ENCODE measurements at regions not wholly inside any gene's neighbourhood (a gene's known extent, or its start where the extent isn't known, plus 50 kb on each side); places are given as distances from the start of the nearest gene placed in this dataset.
"Not testable (repeated sequence)": the region's sequence is repeated elsewhere in the genome, so short reads cannot be mapped to it uniquely, and the experiment has no call there.

GRCh38 chr12:94905749-94906148 lies 97.7 kb downstream of the NDUFA12 start:
- not testable (repeated sequence) for TF ChIP-seq EZH2 (IDR thresholded peaks at IDR 0.05; ENCODE audit: borderline replicate concordance, insufficient read depth, low read length, poor library complexity, severe bottlenecking); CTCF (IDR thresholded peaks at IDR 0.05; ENCODE audit: poor library complexity, severe bottlenecking); POLR2AphosphoS5 (IDR thresholded peaks at IDR 0.05); TAF1 (IDR thresholded peaks at IDR 0.05; ENCODE audit: low read depth)
- TF ChIP-seq, protein P1, sequence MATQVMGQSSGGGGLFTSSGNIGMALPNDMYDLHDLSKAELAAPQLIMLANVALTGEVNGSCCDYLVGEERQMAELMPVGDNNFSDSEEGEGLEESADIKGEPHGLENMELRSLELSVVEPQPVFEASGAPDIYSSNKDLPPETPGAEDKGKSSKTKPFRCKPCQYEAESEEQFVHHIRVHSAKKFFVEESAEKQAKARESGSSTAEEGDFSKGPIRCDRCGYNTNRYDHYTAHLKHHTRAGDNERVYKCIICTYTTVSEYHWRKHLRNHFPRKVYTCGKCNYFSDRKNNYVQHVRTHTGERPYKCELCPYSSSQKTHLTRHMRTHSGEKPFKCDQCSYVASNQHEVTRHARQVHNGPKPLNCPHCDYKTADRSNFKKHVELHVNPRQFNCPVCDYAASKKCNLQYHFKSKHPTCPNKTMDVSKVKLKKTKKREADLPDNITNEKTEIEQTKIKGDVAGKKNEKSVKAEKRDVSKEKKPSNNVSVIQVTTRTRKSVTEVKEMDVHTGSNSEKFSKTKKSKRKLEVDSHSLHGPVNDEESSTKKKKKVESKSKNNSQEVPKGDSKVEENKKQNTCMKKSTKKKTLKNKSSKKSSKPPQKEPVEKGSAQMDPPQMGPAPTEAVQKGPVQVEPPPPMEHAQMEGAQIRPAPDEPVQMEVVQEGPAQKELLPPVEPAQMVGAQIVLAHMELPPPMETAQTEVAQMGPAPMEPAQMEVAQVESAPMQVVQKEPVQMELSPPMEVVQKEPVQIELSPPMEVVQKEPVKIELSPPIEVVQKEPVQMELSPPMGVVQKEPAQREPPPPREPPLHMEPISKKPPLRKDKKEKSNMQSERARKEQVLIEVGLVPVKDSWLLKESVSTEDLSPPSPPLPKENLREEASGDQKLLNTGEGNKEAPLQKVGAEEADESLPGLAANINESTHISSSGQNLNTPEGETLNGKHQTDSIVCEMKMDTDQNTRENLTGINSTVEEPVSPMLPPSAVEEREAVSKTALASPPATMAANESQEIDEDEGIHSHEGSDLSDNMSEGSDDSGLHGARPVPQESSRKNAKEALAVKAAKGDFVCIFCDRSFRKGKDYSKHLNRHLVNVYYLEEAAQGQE (IDR thresholded peaks at IDR 0.05; ENCODE audit: borderline replicate concordance), result not testable (repeated sequence)
